Suppressor macrophage treated with lipopolysaccharide for 1 hour (primary cell): ENCODE measurements at regions not wholly inside any gene's neighbourhood (a gene's known extent, or its start where the extent isn't known, plus 50 kb on each side); places are given as distances from the start of the nearest gene placed in this dataset.

Source experiments
- DNase-seq, 3 donors: peaks; one replicate each; pipeline ENCODE4 v3.0.0-alpha.2; 2020 to 2022

DNA sequence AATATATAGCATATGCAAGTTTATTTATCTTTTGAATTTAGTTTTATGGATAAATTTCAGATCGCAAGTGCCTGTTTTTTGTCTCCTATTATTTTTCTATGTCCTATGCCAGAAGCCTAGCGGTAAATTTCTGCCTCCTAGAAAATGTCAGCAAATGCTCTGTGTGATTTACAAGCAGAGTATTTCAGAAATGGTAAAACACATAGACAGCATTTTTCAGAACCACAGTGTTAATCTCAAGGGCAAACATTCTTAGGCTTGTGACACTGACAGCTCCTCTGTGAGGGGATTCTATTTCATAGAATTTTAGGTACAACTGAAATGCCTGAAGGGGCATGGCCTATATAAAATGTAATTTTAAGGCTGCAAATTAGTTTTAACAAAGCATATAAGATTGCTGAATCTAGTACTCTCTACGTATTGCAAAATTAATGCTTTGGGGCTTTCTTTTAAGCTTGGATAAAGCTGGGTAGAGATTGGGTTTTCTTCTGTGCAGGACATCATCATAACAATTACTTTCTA, 89.9 kb upstream of the PTCHD4 start:
- DNase-seq: no peak

DNA sequence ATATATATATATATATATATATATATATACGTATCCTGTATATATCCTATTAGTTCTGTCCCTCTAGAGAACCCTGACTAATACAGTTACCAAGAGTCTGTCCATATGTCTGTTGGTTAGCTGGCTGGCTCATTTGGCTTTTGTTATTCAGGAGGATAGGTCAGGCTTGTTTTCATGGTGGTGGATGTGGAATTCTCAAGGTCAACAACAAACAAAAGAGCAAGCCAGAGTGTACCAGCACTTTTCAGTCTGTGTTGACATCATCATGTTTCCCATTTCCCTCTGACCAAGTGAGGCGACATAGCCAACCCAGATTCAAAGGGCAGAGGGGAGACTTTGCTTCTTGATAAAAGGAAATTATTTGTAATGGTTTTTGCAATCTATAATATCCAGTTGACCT, 88.5 kb upstream of the PTCHD4 start:
- no peak for DNase-seq

DNA sequence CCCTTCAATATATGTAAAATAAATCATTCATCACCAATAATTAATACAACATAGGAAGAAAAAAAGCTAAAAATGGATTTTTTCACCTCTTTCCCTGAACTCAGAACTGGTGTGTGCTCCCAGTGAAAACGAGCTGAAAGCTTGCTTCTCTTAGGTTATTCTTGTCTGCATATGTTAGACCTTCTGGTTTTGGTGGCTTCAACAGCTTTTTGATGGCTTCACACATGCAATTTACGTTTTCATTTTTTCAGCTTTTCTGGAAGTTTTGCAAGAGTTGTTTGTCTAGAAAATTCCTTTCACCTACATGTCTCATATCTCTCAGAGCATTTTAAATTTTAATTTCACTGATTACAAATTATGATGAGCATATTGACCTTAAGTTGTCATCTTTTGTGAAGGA, 86.9 kb upstream of the PTCHD4 start:
- no peak for DNase-seq

DNA sequence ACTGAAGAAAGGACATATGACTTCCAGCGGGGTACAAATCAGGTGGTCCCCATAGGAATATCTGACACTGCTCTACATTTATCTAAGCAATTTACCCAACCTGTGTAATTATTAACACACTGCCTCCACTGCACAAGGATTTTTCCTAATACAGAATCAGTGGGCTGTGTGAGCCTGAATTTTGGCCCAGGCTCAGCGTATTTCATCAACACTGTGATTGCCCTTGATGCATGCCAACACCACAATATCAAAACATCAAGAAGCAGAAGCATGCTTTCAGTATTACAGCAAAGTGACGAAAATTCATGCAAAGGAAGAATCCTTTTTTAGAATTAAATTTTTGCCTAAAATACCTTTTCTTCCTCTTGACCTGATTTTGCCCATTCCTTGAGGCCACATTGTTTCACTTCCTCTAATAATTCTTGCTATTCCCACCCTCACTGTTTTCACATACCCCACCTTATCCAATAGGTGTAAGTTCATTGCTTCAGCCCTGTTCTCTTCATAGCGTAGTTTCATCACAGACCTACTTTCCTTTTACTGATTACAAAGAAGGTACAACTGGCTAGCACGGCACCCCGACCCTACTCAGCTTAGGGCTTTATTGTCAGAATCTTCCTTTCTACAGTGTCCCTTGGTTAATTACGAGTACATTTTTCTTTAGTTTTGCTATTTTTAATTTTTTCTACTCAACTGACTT, 83.7 kb upstream of the PTCHD4 start:
- DNase-seq: no peak

DNA sequence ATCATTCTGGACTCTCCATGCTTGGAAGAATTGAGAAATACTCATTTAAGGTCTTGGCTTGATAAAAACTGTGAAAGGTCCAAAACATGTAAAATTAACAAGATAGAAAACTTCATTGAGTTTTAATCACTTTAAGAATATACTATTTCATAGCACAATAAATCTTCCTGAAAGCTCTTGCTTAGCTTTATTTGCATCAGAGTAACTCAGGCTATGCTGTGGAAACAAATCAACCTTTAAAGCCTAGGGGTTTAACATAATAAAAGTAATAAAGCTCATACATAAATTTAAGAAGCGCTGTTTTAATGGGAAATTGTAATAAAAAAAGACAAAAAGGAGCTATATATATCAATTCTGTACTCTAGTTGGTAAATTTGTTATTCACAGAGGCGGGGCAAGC, 77.2 kb upstream of the PTCHD4 start:
- no peak for DNase-seq

DNA sequence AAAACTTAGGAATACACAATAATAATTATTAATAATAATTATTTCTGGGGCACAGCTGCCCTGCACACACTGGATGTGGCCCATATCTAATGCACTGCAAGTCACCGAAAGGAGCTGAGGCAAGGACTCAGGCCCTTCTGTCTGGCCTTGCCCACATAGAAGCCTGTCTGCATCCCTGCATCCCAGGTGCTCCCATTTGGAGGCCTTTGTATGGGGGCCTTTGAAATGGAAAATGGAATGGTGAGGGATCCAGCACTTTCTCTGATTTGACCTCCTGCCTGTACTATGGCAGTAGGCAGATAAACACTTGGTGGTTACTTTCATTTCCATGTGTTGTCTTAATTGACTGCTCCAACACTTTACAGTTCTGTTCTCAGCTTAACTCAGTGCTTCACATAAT, 75.7 kb upstream of the PTCHD4 start:
- no peak for DNase-seq

DNA sequence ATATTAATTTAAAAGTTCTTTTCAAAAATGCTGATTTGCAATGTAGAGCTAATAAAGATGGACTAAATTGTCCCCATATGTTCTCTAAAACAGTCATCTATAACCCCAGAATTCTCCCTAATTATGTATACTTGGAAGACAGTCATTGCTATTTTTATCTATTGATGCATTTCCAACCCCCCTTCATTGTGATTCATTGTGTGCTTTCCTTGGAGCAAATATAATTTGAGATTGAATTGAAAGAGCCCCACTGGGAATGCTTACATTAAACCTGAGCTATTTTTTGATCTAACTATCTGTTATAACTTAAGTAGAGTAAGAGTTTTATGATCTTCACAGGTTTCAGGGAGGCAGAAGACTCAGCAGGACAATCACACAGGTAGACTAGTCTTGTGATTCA, 73.7 kb upstream of the PTCHD4 start:
- DNase-seq: no peak

DNA sequence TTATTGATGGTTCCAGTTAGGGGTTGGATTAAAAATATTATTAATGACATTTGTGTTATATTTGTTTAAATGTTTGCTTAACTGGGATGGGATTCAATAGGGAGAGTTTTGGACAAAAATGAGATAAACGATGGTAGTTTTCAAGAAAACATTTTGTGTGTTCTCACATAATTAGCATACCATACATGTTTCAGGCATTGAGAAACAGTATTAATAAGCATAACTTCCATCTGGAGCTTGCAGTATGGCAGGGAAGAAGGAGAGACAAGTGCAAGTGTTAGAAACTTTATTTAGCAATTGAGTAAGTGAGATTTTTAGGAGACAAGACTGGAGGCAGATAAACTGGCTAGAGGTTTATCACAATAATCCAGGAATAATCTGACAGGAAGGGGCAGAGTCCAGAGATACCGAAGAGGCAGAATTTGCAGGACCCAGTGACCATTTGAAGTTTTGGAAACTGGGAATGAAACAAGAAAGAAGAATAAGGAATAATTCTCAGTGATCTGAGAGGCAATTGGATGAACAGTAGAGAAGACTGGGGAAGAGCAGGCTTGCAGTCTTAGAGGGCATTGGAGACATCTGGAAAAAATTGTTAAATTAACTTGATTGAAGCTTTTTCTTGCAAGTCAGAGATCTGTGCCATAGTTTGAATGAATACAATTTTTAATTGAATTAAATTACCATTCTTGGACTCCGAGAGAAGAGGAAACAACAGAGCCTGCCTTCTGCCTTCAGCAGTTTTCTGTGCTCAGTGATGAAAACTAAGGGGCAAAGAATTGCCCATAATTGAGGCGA, 73.0 kb upstream of the PTCHD4 start:
- no peak for DNase-seq

DNA sequence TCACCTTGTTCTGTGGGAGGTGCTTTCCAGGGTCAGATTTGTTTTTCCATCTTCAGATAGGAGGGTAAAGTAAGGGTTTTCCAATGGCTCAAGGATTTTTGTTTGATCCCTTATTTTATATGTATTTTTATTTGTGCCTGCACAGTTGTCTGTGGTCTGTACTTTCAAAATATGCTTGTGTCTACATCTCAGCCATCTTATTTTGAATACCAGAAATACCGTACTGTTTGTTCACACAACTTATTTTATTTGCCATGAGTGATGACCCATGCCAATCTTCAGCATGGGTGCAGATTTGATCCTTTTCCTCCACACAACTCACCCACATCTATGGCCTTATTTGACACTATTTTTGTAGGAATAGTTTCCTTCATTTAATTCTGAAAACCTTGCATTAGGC, 72.2 kb upstream of the PTCHD4 start:
- DNase-seq: no peak

DNA sequence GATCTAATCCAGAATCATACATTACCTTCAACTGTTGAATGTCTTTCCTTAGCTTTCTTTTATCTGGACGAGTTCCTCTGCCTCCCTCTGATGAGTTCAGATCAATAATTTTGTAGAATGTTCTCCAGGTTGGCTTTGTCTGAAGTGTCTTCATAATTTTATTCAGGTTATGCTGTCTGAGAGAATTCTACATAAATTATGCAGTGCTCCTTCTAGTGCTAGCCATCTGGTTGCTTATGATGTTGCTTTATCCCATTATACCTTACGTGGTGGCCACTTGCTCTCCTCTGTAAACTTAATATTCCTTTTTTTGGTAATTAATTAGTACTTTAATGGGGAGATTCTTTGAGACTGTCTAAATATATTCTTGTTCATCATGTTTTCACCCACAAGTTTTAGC, 67.7 kb upstream of the PTCHD4 start:
- DNase-seq: no peak

DNA sequence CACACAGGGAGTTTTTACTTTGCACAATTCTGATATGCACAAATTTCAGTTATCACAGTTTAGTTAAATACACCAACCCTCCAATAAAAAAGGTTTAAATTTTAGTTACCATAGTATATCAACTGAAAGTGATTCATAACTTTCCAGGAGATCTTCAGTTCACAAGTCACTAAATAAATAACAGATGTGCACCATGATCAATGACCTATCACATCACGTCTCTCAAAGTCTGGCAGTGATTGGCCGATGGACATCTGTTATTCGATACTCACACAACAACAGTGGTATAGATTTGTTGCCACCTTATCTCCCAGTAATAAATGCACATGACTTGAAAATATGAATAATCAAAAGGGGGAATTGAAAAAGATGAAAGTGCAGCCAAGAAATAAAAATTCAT, 66.8 kb upstream of the PTCHD4 start:
- no peak for DNase-seq

DNA sequence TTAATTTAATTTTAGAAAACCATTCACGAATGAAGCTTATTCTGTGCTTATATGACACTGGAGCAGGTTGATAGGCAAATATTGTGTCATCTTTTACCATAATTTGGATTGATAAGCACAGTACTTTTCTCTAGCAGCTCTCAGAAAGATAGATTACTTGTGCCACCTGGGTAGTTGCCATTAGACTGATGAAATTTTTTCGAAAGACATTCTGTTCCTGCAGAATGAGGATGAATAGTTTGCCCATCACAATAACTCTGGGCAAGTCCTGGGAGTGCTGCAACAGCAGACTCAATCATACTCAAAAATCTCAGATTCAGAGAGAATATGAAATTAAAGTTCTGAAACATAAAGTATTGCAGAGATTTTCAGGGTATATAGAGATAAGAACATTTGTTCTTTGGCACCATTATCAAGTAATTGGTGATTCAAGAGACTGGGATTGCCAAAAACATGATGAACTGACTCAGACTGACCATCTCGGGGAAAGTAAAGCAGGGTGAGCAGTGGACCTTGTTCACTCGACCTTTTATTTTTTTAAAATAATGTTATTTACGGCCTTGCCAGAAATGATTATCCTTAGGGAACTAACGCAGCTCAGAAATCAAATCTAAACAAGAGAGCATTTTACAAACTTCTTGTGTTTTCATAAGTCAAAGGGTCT, 65.8 kb upstream of the PTCHD4 start:
- DNase-seq: no peak

DNA sequence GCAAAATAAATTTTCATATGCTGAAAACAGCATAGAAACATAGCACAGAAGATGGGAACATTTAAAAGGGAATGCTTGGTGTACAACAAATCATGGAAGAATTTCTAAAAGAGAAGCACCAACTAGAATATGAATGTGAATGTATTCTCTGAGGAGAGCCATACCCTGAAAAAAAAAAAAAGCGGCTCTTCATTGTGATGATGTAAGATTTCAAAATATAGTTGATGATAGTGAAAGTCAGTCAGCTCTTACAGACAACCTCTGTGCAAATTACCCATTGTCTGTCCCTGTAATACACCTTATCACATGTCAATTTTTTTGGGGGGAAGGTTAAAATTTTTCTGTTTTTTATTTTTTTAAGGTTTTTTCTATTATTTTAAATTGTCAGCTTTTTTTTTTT, 58.6 kb upstream of the PTCHD4 start:
- no peak for DNase-seq
